ENCODE measurements at regions not wholly inside any gene's neighbourhood (a gene's known extent, or its start where the extent isn't known, plus 50 kb on each side); places are given as distances from the start of the nearest gene placed in this dataset.

GRCh38 chr1:115495111-115495510, 146.7 kb upstream of the VANGL1 start:
- FAIRE-seq, result no peak

GRCh38 chr1:115493834-115494233, 147.9 kb upstream of the VANGL1 start:
- FAIRE-seq (no peak), DNase-seq (ENCODE audit: insufficient read length, low spot score) (no peak)

More at GRCh38 chr1:115495111-115495510, 146.7 kb upstream of the VANGL1 start:
- no peak for DNase-seq (ENCODE audit: insufficient read length, low spot score)

- no peak for DNase-seq (ENCODE audit: insufficient read length, low spot score)
- no peak for FAIRE-seq
Observed at GRCh38 chr1:115492880-115493279, 148.9 kb upstream of the VANGL1 start.

- no peak for DNase-seq (ENCODE audit: insufficient read length, low spot score)
- no peak for FAIRE-seq
Observed at GRCh38 chr1:115492019-115492595, 149.7 kb upstream of the VANGL1 start.

GRCh38 chr1:115491298-115492018, 150.3 kb upstream of the VANGL1 start:
- FAIRE-seq, result no peak
- no peak for DNase-seq (ENCODE audit: insufficient read length, low spot score)

GRCh38 chr1:115479055-115479482, 141.0 kb upstream of the NGF start:
- FAIRE-seq (no peak), DNase-seq (ENCODE audit: insufficient read length, low spot score) (no peak)

GRCh38 chr1:115477071-115477470, 139.0 kb upstream of the NGF start:
- FAIRE-seq (no peak), DNase-seq (ENCODE audit: insufficient read length, low spot score) (no peak)

DNA sequence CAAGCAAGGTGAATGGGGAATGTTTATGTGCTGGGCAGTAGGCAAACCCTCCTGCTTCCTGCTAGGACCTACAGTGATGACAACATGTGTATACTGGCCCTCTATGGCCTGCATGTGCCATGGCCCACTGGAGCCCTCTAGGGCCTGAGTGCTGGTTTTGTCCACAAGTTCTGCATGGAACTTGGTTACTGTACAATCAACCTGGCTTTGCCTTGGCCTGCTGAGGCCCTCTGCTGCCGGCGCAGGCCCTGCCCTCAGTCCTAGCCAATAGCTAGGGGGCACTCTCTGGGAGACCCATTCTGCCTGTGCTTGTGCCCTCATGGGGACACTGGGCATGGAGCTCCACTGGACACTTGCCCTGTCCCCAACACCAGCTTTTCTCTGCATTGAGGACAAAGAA, 138.6 kb upstream of the NGF start:
- FAIRE-seq (no peak), DNase-seq (ENCODE audit: insufficient read length, low spot score) (no peak)

DNA sequence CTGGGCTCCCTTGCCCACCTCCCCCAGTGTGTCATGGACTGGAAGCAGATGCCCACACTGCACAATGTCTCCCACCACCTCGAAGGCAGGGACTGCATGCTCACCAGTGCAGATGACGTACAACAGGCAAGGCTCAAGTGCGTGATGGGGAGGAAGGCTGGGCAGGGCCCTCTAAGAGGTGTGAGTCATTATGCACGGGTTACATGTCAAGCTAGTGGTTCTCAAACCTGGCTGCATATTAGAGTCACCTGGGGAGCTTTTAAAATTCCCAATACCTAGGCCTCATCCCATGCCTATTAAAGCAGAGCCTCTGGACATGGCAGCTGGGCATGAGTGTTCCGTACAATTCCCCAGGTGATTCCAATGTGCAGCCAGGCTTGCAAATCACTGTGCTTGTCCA, 137.9 kb upstream of the NGF start:
- no peak for FAIRE-seq

GRCh38 chr1:115475252-115475651, 137.2 kb upstream of the NGF start:
- FAIRE-seq (no peak), DNase-seq (ENCODE audit: insufficient read length, low spot score) (no peak)

More for the DNA sequence above, 137.9 kb upstream of the NGF start:
- DNase-seq (ENCODE audit: insufficient read length, low spot score), result no peak

- no peak for FAIRE-seq
Observed at GRCh38 chr1:115473986-115474565, 136.0 kb upstream of the NGF start.

DNA sequence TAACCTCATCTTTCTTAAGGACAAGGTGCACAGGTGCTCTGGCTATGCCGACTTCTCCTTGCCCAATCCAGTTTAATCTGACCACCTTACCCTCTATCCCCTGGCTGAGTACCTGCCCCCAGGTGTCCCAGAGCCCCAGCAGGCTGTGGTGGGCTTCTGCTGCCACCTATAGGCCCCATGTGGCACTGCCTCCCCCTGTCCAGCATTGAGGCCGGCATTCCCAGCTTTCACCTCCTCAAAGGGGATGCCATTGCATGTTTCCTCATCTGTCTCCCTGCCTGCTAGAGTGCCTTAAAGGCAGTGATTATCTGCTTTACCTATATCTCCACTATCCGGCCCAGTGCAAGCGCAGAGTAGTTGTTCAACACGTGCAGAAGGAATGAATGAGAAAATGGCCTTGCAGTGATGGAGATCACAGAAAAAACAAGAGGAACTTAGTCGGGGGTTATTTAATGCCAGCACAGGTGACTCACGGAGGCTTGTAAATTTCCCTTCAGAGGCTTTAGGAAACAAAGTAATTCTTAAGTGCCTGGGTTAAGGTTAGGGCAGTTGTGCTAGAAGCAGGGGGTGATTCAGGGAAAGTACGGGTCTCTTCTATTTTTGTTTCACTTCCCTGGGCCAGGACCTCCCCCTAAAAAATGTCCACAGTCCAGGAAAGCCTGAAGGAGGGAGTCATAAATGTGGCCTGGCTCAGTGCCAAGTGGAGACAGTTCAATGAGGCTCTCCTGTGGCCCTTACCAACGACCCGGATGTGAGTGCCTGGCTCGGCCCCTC, 131.8 kb upstream of the NGF start:
- no peak for FAIRE-seq

More at GRCh38 chr1:115473986-115474565, 136.0 kb upstream of the NGF start:
- DNase-seq (ENCODE audit: insufficient read length, low spot score), result no peak

DNA sequence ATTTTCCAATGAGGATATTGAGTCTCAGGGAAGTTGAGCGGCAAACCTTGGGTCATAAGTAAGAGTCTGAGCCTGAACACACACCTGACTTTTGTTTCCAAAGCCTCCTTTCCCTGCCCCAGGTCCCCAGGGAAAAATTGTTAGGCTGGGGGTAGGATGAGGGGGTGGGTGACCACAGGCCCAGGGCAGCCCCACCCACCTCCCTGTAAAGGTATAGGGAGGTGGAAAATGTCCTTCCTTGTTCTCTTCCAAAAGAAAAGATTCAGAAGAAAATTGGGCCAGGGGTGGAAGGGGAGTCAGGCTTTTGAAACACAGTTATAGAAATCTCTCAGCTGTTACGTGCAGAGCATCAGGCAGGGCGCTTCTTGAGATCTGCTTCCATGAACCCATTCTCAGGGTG, 129.7 kb upstream of the NGF start:
- FAIRE-seq (no peak), DNase-seq (ENCODE audit: insufficient read length, low spot score) (no peak)

More for the DNA sequence above, 131.8 kb upstream of the NGF start:
- DNase-seq (ENCODE audit: insufficient read length, low spot score), result peak; percentile 25

DNA sequence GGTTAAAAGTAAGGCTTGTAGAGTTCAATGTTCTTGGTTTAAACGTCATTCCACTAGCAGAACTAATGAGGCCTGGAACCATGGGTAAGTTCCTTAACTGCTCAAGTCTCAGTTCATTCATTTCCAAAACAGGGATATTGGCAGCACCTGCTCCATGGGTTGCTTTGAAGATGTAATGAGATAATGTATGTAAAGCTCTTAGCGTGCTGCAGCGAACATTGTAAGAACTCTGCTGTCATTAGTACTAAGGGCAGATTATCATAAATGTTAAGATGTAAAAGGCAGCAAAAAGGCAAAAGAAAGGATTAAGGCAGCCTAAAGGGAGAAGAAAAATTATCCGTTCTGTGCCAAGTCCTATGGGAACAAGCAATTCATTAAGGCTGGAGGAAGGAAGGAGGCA, 129.1 kb upstream of the NGF start:
- DNase-seq (ENCODE audit: insufficient read length, low spot score) (no peak), FAIRE-seq (no peak)

- no peak for DNase-seq (ENCODE audit: insufficient read length, low spot score)
- FAIRE-seq, result no peak
Observed at GRCh38 chr1:115466433-115466832, 128.4 kb upstream of the NGF start.

DNA sequence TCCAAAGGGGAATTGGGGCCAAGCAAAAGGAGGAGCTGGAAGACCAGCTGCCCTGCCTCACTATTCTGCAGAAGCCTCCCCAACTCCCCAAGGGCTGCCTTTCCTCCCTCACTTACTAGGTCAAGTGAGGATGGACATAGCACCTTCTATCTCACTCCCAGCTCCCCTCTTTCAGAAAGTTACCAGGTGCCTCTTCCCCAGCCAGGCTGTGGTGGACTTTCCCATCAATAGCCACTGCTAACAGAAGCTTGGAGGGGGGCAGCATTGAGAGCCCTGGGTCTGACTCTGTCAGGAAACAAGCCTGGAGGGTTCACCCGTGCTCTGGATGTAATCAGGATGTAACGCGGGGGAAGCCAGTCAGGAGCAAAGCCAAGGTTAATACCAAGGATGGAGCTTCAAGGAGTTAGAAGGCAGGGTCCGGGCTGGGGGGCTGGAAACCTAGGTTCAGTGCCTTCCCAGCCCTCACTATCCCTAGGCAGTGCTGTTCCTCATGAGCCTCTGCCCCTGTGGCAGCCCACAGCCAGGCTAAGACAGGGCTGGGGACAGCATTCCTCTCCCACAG, 127.8 kb upstream of the NGF start:
- DNase-seq (ENCODE audit: insufficient read length, low spot score) (no peak), FAIRE-seq (no peak)

DNA sequence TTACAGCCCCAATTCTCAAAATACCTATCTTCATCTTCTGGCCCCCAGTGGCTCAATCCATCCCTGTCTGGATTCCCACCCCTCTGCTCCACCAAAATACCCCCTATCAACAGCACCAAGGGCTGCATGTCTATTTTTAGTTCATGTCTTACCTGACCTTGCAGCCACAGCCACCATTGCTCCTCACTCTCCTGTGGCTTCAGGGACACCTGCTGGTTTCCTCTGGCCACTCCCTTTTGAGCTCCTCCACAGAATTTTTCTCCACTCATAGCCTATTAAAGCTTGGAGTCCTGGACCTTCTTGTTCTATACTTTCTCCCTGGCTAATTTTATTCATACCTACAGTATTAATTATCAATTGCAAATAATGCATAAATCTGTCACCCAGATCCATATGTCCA, 125.3 kb upstream of the NGF start:
- no peak for FAIRE-seq
- DNase-seq (ENCODE audit: insufficient read length, low spot score), result no peak

GRCh38 chr1:115462566-115463076, 124.6 kb upstream of the NGF start:
- DNase-seq (ENCODE audit: insufficient read length, low spot score) (no peak), FAIRE-seq (no peak)

DNA sequence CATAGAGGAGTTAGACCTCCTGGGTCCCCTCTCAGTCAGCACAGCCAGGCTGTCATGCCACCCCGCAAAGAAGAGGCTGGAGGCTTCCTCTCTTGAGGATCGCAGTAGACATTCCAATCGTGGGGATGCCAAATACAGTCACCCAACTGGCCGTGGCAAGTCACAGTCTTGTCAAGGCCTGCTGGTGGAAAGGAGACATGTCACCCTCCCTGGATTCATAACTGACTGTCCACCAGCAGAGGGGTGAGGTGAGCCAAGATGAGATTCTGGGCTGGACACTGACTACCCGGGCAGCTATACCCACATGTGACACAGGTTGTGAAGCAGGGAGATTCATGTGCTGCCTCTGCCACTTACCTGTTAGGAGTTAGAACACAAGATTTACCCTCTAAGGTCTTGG, 123.5 kb upstream of the NGF start:
- DNase-seq (ENCODE audit: insufficient read length, low spot score) (no peak), FAIRE-seq (no peak)

- FAIRE-seq (no peak), DNase-seq (ENCODE audit: insufficient read length, low spot score) (no peak)
Observed at GRCh38 chr1:115459161-115459560, 121.1 kb upstream of the NGF start.
